SW 1271 (cell line): ENCODE measurements at regions not wholly inside any gene's neighbourhood (a gene's known extent, or its start where the extent isn't known, plus 50 kb on each side); places are given as distances from the start of the nearest gene placed in this dataset.
"Not testable (repeated sequence)": the region's sequence is repeated elsewhere in the genome, so short reads cannot be mapped to it uniquely, and the experiment has no call there.

ENCODE experiments used
- DNase-seq, 2 experiments: peaks; one replicate each; lab custom pipeline; 2025; lab: John Stamatoyannopoulos, UW

DNA sequence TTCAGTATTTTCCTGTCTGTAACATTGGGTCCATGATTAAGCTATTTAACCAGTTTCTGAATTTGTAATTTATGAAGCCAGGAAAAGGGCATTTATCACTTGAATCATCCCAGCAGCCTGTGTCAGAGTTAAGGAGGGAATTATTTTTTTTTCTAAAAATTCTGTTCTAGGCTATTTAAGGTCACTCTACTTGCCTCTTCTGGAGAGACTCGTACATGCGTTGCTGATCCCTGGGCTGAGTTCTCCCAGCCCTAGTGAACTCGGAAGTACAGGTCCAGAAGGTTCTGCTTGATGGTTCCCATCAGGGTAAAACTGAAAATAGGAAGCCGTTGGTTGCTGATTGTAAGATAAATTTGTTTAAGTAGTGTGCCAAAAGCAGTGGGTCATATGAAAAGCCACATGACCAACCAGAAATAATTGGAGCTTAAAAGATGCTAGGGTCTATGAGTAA lies 90.7 kb downstream of the GPR88 start:
- no peak for DNase-seq

DNA sequence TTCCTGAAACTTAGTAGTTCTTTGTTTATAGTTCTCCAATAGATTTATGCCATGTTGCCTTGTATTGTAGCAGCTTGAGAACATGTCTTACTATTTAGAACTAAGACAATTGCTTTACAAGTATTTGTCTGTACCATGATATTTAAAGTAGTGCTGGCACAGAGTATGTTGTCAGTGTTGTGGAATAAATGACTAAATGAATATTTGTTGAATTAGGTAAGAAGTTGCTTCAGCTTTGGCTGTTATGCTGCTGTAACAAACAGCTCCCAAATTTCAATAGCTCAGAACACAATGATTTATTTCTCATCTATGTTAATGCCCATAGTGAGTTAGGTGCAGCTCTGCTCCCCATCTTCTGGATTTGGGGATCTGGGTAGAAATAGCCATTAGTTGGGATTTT lies 90.2 kb upstream of the VCAM1 start:
- DNase-seq = no peak

DNA sequence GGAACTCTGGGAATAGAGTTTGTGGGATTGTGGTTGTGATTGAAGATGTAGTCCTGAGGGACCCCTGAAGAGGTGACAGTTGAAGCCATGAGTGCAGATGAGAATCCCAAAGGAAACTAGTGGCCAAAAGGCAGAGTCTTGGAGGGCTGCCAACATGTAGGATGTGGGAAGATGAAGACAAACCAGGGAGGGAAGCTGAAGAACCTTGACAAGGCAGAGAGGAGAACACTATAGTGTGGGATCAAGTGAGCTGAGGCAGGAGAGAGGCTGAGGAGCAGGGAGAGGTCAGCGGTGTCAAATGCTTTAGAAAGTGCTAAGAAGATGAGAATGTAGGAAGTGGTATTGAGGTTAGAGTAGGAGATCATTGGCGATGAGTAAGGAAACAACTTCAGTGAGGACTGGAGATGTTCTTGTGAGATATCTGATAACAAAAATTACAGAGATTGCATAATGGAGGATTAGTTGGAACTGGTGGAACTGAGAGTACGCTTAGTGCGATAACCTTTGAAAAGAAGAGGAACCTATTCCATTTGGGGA lies 88.5 kb upstream of the VCAM1 start:
- DNase-seq = peak; percentile 59 to 80

DNA sequence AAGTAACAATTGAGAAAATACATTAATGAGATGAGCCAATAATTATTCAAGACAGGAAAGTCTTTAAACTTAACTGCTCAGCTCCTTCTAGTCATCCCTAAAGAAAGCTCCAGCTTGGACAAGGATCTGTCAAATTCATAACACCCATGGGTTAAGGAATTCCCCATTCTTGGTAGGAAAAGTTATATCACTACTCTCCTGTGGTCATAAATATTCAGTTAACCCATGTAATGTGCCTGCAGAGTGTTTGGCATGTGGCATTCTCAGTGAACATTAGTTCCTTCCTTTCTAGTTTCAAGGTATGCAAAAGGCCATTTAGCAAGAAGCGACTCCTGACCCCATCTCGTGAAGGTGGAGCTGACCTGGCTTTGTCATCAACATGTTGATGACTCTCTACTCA lies 76.7 kb upstream of the VCAM1 start:
- DNase-seq = no peak

DNA sequence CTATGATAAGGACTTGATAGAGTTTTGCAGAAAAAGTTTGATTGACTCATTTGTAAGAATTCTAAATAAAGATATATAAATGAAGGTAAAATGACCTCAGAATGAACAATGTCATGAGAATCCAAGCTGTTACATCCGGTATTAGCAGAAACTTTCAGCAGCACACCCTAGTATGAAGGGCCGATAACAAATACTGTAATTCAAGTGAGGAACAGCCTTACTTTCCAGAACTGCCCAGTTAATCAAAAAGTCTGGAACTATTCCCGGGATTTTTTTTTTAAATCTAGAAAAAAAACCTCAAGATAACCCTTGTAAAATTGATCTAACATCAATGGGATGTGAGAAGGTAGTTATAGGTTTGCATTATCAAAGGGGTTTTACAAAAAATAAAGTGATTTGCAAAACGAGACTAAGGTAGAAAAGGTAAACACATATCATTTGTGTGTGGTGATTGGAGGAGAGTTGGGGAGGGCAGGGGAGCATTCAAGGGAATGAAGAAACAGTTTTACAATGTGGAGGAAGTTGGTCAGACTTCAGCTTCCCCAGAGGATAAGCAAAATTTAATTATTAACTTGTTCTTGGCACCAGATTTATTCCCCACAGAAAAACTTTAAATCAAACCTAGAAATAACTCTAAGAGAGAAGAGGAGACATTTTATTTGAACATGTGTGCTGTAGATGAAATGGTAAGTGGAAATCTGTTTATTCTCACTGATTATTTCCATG lies 75.9 kb upstream of the VCAM1 start:
- no peak for DNase-seq

- no peak for DNase-seq
Observed at GRCh38 chr1:100646001-100646400, 73.5 kb upstream of the VCAM1 start.

DNA sequence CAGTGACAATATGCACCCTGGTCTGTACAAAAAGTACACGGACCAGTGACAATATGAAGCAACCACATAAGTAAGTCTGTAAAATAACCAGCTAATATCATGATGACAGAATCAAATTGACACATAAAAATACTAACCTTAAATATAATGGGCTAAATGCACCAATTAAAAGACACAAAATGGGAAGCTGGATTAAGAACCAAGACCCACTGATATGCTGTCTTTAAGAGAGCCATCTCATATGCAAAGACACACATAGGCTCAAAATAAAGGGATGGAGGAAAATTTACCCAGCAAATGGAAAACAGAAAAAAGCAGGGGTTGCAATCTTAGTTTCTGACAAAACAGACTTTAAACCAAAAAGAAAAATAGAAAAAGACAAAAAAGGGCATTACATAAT lies 70.4 kb upstream of the VCAM1 start:
- no peak for DNase-seq

DNA sequence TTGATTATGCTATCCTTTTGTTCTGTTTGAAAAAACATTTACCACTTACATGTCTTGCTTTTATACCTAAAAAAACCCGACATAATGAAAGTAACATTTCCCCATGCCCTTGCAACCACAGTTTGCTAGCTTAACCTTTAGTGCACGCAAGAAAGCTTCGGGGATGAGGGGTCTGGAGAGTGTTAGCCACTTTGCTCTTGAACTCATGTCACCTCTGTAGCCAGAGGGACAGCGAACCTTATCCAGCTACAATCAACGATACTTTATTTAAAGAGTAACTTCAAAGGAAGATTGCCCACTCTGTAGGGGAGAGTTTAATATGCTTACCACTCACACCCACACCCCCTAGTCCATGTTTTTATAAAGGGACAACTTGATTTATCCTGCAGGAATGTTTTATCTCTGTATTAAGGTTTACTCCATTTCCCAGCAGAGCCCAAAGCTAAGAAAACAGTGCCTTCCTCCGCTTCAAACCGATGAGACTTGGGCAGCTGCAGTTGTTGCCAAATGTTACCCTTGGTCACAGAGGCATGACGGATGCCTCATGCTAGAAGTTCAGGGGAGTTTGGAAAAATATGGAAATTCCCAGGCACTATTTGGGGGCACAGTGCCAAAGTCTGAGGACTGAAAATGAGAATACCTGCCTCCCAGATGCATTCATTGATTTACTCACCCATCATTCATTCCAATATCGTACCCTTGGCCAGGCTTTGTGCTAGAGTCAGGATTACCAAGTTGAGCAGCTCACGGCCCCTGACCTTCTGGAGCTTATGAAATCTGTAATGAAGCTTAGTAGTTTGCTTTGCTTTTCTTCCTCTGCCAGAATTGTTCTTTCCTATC lies 61.4 kb upstream of the VCAM1 start:
- no peak for DNase-seq

- no peak for DNase-seq
Observed at GRCh38 chr1:100658716-100659026, 60.9 kb upstream of the VCAM1 start.

- no peak for DNase-seq
Observed at GRCh38 chr1:100661176-100661575, 58.4 kb upstream of the VCAM1 start.

- not testable (repeated sequence) for DNase-seq
Observed at GRCh38 chr1:100668494-100668893, 51.0 kb upstream of the VCAM1 start.
